ENCODE measurements at regions not wholly inside any gene's neighbourhood (a gene's known extent, or its start where the extent isn't known, plus 50 kb on each side); places are given as distances from the start of the nearest gene placed in this dataset.

DNA sequence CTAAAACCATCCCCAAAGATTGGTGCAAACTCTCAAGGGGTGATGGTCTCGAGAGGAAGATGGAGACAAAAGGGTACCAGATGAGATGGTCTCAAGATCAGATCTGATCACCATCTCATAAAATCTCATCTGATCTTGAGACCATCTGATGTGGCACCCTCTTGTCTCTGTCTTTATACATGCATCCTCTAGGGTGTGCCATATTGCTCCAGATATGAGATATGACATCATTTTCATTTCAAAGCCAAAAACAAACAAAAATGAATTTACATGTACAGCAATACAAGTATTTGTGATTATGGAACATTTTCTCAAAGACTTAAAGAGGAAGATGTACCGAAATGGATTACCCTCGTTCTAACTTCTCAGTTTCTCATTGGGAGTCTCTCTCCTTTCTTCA, 787.2 kb downstream of the GALC start:
- TF ChIP-seq, protein P1, sequence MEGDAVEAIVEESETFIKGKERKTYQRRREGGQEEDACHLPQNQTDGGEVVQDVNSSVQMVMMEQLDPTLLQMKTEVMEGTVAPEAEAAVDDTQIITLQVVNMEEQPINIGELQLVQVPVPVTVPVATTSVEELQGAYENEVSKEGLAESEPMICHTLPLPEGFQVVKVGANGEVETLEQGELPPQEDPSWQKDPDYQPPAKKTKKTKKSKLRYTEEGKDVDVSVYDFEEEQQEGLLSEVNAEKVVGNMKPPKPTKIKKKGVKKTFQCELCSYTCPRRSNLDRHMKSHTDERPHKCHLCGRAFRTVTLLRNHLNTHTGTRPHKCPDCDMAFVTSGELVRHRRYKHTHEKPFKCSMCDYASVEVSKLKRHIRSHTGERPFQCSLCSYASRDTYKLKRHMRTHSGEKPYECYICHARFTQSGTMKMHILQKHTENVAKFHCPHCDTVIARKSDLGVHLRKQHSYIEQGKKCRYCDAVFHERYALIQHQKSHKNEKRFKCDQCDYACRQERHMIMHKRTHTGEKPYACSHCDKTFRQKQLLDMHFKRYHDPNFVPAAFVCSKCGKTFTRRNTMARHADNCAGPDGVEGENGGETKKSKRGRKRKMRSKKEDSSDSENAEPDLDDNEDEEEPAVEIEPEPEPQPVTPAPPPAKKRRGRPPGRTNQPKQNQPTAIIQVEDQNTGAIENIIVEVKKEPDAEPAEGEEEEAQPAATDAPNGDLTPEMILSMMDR (IDR thresholded peaks at IDR 0.05; ENCODE audit: borderline replicate concordance, extremely low read depth, low read length, poor library complexity, severe bottlenecking): no peak
- no peak for TF ChIP-seq EZH2 (IDR thresholded peaks at IDR 0.05; ENCODE audit: borderline replicate concordance, low read depth, low read length, severe bottlenecking)
